ENCODE measurements at regions not wholly inside any gene's neighbourhood (a gene's known extent, or its start where the extent isn't known, plus 50 kb on each side); places are given as distances from the start of the nearest gene placed in this dataset.
A peak's percentile ranks its signal among the peaks of the same experiment; 100 is the strongest.

DNA sequence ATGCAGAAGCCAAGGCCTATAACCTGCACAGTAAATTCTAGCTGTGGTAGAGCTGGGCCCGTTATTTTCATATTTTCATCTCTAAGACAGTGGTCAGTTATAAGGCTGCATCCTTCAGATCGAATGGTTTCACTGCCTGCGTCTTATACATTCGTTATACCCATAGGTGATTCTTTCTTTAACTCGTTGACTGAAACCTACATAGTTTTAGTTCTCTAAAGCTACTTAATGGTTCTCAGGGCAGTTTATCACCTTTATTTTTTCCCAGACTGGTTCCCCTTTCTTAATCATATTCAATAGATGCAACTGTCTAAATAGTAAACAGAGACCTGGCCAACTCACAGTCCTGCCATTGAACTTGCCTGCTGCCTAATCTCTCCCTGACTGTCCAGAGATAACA is 615.3 kb upstream of the SLITRK1 start:
- no peak for DNase-seq

DNA sequence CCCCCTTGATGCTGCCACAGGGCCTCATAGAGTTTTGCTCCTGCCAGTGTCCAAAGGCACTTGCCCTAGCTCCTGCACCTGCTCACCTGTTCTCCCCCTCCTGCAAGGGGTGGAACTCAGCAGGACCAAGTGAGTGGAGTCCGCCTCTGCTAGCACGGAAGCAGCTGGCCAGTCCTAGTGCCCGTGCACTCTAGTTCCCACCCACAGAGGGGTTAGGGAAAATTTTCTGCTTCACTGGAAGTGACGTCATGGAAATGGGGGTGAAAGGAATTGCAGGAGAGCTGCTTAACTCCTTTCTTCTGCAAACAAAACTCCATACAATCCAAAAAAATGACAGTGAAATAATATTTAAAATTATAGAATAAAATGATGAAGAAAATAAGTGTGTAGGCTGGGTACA is 609.7 kb upstream of the SLITRK1 start:
- DNase-seq = no peak

DNA sequence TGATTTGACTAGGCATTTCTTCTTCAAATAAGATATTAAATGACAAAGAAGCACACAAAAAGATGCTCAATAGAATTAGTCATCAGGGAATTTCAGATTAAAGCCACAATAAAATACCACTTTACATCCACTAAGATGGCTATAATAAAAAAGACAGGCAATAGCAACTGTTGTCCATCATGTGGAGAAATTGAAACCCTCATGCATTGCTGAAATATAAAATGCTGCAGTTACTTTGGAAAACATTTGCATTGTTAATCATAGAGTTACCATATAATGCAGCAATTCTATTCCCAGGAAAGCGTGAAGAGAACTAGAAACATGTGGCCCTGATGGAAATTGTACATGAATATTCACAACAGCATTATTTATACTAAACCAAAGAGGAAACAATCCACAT is 605.5 kb upstream of the SLITRK1 start:
- no peak for DNase-seq

DNA sequence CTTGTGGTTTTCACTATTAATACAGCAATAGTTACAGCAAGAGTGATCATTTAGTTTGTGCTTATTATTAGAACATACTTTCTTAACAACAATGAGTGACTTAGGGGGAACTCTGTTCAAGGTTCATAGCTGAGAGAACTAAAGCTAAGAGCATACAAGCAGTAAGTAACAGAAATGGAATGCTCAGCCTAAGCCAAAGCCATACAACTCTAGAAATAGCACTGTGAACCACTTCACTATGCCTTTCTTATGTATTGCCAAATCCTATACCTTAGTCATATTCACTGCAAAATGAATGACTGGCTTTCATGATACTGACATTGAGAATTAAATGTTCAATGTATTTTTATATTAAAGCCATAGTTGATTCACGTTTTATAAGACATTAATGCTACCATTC is 599.7 kb upstream of the SLITRK1 start:
- DNase-seq = no peak

DNA sequence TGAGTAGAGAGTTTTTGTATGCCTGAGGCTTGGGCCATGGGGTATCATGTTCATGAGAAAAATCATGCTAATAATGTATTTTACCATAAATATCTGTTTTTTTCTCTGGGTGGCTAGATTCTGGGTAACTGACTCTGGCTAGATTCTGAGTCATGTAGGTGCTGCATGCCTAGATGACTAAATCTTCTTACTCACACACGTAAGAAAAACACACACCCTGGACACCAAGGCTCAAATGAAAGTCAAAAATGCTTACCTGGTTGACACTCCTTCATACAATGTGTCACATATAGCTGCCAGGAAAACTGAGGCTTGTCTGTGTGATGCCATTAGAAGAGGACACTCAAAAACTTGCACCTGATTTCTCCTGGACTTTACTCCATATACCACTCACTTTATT is 597.4 kb upstream of the SLITRK1 start:
- DNase-seq = no peak

DNA sequence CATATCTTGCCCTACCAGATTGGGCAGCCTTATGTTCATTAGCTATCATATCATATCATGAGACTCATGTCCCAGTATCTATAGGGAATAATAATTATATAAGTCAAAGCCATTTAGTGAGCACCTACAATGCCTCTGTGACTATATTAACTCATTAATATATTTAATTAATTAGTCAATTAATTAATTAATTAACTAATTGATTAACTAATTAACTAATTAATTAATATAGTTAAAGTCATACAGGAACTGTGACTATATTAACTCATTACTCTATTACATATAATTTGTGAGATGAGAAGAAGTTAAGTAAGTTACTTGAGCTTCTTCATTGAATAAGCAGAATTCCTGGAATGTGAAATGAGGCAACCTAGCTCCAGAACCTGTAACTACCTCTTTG is 588.3 kb upstream of the SLITRK1 start:
- DNase-seq = no peak

DNA sequence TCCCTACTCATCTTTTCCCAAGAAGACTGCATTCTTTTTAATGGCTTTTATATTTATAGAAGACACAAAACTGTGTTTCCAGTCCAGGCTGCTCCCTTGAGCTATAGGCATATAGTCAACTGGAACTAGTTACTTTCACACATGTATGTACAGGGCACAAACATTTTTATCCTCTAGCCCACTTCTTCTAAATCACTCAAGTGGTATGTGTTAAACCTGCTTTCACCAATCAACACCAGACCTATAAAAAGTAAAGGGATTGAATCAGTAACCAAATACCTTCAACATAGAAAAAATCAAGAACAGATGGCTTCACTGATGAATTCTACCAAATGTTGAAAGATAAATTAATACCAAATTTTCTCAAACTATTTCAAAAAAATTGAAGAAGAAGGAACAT is 584.2 kb upstream of the SLITRK1 start:
- DNase-seq = no peak

DNA sequence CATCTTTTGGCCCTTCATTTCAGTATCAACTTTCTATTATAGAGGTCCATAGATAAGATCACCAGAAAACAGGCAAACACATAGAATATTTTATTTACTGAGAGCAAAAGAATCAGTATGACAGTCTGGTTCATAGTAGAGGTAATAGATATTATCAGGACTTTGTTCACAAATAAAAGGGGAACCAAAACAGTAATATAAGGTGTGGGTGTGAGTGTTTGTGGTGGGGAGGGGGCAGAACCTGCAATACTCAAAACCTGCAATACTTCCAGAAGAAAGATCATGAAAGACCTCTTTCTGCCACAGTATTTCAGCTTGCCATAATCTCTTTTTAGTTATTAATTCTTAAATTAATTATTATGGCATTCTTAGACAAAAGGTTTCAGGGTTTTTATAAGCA is 578.7 kb upstream of the SLITRK1 start:
- no peak for DNase-seq

DNA sequence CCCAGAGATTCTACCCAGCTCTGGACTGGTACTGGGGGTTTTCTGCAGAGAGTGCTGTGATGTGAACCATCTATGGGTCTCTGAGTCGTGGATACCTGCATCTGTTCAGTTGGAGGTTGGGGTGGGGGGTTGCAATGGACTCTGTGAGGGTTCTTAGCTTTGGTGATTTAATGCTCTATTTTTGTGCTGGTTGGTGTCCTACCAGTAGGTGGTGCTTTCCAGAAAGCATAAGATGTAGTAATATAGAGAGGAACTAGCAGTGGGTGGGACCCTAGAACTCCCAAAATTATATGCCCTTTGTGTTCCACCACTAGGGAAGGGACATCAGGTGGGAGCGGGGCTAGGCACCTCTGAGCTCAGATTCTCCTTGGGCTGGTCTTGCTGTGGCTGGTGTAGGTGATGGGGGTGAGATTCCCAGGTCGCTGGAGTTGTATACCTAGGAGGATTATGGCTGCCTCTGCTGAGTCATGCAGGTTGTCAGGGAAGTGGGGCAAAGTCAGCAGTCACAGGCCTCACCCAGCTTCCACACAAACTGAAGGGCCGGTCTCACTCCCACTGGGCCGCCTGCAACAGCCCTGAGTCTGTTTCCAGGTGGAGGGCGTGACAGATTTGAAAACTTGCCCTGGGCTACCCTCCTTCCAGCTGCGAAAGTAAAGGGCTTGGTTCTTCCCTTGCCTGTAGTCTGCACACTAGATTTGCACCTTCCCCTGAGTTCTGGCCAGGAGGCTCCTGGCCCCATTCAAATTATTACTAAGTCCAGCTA is 573.0 kb upstream of the SLITRK1 start:
- DNase-seq = no peak

DNA sequence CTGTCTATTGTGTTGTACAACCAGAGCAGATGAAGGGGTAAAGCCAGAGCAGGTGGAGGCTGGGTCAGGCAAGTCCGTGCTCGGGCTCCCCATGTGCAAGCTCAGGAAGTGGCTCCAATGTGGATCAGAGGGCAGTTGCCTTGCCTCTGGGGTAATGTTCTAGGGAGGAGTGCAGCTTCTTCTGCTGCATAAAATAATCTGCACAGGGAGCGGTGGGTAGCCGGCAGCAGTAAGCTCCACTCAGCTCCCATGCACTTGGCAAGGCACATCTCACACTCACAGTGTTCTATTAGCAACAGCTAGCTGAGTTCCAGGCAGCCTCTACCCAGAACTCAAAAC is 565.3 kb upstream of the SLITRK1 start:
- DNase-seq = no peak

DNA sequence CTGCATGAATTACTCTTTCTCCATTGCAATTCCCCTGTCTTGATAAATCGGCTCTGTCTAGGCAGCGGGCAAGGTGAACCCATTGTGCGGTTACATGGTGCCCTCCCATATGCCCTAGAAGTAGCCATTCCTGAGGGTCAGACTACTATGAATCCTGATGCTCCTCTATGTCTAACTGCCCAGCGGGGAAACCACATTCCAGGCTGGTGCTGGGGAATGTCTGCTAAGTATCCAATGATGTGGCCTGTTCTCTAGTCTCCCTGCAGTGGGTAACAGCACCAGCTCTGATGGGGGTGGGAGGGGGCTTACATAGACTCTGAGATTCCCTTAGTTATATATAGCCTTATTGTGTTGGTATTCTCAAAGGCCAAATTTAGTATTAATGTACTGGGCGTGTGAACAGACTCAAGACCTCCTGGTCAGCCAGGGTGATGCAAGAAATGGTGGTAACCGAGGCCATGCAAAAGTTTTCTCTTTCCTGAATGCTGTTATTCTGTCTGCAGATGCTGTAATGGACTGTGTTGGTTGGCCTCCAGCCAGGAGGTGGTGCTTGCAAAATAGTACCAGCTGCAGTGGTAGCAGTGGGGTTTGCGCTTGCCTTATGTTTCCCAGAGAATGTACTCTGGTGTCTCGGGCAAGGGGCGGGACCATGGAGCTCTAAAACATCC is 564.8 kb upstream of the SLITRK1 start:
- DNase-seq = peak; percentile 55

DNA sequence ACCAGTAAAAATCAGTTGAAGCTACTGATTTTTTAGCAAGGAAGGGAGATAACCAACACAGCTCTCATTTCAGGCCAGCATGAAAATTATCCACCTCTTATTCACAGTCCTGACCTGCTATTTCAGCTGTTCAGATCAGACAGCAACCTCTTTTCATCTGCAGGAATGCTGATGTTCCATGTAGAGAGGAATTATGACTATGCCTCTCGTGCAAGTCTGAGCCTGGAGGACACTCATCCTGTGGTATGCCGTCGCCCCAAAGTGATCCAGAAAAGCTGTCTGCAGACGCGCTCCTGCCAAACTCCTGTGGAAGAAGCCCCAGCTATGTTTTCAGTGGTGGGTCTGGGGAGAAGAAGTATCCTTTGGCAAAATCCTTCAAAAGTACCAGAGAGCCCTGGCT is 563.5 kb upstream of the SLITRK1 start:
- no peak for DNase-seq

DNA sequence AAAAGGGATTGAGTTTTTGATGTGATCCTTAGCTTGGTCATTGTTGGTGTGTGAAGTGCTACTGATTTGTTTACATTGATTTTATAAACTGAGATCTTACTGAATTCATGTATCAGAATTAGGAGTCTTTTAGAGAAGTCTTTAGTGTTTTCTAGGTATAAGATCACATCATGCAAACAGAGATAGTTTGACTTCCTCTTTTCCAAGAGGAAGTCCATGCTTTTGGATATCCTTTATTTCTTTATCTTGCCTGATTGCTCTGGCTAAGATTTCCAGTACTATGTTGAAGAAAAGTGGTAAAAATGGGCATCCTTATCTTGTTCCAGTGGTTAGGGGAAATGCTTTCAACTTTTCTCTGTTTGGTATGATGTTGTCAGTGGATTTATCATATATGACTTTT is 561.2 kb upstream of the SLITRK1 start:
- DNase-seq = no peak

DNA sequence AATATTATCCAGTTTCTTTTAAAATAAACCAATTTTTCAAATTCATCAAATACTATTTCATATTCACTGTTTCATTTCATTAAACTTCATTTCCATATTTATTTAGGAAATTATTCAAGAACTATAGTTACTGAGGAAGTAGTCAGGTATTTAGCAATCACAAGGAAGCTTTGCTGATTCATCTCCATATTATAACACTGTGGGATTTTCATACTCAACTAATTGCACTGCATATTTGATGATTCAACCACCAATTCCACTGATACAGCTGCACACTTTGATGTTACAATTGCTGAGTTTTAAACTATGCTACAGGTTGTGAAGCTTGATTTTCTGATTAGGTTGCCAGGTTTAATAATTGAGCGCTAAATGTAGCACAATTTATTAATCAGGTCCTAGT is 556.8 kb upstream of the SLITRK1 start:
- DNase-seq = no peak

DNA sequence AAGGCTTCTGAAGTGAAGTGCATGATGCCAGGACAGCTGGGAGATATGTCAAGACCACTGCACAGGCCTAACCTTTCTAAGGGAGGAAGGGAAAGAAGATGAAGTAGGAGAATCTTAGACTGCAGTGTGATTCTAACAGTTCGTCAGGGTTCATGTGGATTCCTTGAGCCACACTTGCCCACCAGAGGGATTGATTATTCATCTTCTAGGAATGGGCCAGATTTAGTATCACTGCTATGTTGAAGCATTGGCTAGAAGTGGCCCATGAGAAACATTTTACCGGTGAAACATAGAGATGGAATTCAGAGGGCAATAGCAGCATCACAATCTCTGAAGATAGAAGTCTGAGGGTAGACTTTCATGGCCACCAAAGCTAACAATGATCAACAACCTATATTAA is 550.8 kb upstream of the SLITRK1 start:
- no peak for DNase-seq

DNA sequence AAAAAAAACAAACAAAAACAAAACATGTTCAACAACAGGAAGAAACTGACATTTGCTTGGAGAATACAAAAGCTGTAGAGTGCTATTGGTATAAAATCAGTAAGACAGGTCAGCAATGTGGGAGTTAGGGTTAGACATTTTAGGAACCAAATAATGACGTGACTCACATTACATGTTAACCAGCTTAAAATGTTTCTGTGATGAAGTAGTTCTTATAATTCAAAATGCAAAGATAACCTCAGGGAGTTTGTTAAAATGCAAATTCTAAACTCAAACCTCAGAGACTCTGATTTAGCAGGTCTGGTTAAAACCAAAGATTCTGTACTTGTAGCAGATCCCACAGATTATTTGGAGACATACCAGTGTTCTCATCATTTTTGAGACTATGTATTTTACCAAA is 549.4 kb upstream of the SLITRK1 start:
- DNase-seq = no peak

DNA sequence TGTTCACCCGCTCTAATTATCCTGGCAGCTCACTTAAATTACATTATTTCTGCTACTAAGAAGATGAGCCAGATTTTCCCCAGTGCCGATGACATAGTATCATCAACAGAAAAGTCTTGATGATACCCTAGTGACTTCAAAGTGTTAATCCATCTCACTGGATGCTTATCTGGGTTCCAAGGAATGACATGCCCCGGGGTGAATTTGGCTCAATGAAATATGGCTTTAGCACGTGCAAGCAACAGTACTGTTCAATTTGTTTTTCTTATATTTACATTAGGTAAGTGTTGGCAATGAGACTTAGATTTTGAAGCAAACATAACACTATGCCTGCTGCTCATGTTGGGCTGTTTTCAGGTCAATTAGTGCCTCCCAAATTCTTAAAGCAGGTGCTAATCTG is 548.2 kb upstream of the SLITRK1 start:
- DNase-seq = no peak

DNA sequence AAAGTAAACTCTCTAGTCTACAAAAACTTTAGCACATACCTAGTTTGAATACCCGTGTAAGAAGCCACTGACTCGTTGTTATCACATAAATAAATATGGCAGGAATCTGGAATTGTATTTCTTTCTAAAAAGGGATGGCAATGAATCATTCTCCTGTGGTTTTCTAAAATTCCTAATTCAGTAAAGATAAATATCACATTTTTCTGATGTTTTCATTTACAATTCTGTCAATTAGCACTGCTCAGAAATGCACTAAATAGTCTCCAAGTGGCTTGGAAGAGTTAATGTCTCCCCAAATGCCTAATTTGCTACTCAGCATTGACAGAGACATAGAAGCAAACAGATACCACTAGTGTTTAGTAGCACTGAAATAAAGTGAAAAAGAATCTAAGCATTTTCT is 547.7 kb upstream of the SLITRK1 start:
- DNase-seq = no peak

DNA sequence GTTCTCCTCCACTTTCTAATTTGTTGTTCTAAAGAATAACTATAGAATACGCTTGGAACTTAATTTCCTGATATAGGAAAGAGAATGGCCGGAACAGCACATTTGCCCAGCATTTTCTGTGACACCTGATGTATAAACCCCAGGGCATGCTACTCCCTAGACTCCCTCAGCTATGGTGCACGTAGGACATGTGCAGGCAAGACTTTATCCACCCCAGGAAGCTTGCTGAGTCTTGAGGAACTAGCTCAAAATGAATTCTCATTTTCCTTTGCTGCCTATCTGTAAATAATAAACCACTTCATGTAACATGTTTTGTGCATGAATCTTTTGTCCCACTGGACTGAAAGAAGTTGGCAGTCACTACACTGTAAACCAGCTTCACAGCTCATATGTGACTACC is 535.8 kb upstream of the SLITRK1 start:
- no peak for DNase-seq

DNA sequence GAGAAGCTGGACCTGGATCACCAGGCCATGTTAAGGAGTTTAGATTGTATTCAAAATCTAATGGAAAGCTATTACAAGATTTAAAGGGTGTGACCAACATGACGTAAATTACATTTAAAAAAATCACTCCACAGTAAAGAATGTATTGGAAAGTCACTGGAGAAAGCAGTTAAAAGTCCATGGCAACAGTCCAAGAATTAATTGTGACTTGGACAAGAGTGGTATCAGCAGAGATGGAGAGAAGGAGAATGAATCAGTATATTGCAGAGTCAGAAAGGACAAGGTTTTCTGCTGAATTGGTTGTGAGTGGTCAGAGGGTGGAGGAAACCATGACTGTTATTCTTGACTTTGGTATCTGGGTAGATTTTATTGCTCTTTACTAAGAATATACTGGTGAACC is 535.1 kb upstream of the SLITRK1 start:
- DNase-seq = no peak

DNA sequence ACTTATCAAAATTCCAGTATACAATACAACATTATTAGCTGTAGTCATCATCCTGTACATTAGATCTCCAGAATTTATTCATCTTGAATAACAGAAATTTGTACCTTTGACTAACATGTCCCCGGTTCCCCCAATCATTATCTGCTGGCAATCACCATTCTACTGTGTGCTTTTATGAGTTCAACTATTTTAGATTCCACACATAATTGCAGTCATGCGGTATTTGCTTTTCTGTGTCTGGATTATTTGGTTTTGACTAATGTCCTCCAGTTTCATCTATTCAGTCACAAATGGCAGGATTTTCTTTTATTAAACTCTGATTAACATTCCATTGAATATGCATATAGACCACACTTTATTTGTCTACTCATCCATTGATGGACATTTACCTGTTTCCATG is 530.7 kb upstream of the SLITRK1 start:
- no peak for DNase-seq

DNA sequence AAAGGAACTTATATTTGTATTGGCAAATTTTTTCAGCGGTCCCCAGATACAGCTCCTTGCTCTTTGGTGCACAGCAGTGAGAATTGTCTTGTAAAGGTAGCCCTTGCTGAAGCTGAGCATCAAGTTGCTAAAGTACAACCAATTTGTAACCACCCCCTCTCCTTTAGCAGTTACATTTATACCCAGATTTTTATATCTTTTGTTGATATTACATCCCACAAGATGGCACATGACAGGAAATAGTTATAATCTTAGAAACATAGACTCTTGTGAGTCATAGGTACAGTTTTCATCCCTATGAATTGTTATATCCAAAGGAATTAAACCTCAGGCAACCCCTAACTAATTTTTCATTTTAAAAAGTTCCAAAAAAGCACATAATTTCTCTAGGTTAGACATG is 523.0 kb upstream of the SLITRK1 start:
- no peak for DNase-seq

DNA sequence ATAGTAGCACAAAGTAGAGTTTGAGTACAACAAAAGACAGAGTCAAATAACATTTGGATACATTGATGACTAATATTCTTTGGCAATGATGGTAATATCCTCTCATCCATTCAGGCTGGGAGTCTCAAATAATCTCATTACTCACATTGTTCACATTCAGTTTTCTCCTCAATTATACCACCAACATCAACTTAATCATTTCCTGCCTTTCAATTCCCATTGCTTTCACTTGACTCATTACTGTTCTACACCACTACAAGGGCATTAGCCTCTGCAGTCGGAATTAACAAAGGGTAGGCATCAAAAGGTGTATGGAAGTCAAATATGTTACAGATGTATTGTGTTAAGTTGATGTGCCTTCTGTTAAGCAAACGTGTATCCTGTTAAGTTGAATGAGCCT is 518.4 kb upstream of the SLITRK1 start:
- no peak for DNase-seq

DNA sequence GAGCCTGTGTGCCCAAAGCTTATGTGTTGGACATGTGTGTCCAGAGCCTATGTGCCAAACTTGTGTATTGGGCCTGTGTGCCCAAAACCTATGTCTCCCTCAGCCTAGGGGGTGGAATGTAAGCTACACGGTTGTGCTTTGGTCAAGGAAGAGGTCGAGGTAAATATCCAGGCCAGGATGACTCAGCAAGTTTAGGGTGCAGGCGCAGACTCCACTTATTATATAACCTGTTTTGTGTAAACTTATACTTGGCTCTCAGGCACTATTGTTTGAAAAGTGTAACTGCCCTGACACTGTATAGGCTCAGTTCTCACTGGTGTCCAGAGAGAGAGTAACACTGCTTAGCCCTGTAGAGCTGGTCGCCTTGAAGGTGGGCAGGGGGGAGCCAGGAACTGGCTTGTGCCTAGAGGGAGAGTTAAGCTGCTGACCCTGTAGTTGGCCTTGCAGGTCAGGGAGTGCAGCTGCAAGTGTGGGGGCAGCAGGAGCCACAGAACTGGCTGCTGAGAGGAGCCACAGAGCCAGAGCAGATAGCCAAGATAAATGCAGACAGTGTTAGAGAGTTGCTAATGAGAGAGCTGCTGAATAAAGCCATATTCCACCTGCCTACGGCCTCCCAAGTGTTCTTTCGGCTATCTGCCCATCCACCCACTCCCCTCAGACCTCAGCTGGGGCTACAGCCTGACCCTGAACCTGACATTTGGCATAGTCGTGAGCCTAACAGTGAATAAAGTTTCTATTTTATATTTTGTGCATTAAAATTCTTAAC is 517.2 kb upstream of the SLITRK1 start:
- DNase-seq = no peak

All from NCI-H1694 (cell line).